MM.1S (cell line): ENCODE measurements at regions not wholly inside any gene's neighbourhood (a gene's known extent, or its start where the extent isn't known, plus 50 kb on each side); places are given as distances from the start of the nearest gene placed in this dataset.
"Not testable (repeated sequence)": the region's sequence is repeated elsewhere in the genome, so short reads cannot be mapped to it uniquely, and the experiment has no call there.

Experiments
- DNase-seq: peaks from one replicate; pipeline ENCODE4 v3.0.0-alpha.2; 2015
- H2AFZ ChIP-seq: fragments of 300-600 bp; sonication (generic); 2 replicates; pipeline ENCODE4 v1.6.0; 2016; ENCODE audit warnings: antibody characterized with exemption, low read length
- H3F3A ChIP-seq: fragments of 300-600 bp; sonication (generic); 2 replicates; pipeline ENCODE4 v1.6.1; 2016; ENCODE audit warnings: mild to moderate bottlenecking, antibody characterized with exemption, low read length, moderate library complexity, mixed read lengths; ENCODE audit not compliant: insufficient read depth
- H3K27ac ChIP-seq: fragments of 300-600 bp; sonication (generic); 2 replicates; pipeline ENCODE4 v1.5.1; 2016; ENCODE audit warnings: mild to moderate bottlenecking, low read length
- H3K27me3 ChIP-seq: fragments of 300-600 bp; sonication (generic); replicated peaks from 2 replicates; pipeline ENCODE4 v1.6.0; 2016; ENCODE audit warnings: low read length; ENCODE audit not compliant: insufficient read depth
- H3K36me3 ChIP-seq: fragments of 300-600 bp; sonication (generic); replicated peaks from 2 replicates; pipeline ENCODE4 v1.6.1; 2016; ENCODE audit warnings: mild to moderate bottlenecking, low read length, mixed read lengths; ENCODE audit not compliant: insufficient read depth
- H3K4me1 ChIP-seq: fragments of 300-600 bp; sonication (generic); 2 replicates; pipeline ENCODE4 v1.6.1; 2016; ENCODE audit warnings: low read length, mixed read lengths
- H3K4me2 ChIP-seq: fragments of 300-600 bp; sonication (generic); 2 replicates; pipeline ENCODE4 v1.6.0; 2016; ENCODE audit warnings: low read depth, low read length
- H3K4me3 ChIP-seq: fragments of 300-600 bp; sonication (generic); 2 replicates; pipeline ENCODE4 v1.5.1; 2016; ENCODE audit warnings: low read length, mixed read lengths
- H3K79me2 ChIP-seq: fragments of 300-600 bp; sonication (generic); 2 replicates; pipeline ENCODE4 v1.6.1; 2016; ENCODE audit warnings: mixed run types, low read length, mixed read lengths
- H3K9ac ChIP-seq: fragments of 300-600 bp; sonication (generic); 2 replicates; pipeline ENCODE4 v1.6.1; 2016; ENCODE audit warnings: low read length, mixed read lengths
- H3K9me2 ChIP-seq: fragments of 300-600 bp; sonication (generic); replicated peaks from 2 replicates; pipeline ENCODE4 v1.6.1; 2016; ENCODE audit warnings: mild to moderate bottlenecking, low read length, mixed read lengths; ENCODE audit not compliant: insufficient read depth
- H3K9me3 ChIP-seq: fragments of 300-600 bp; sonication (generic); replicated peaks from 2 replicates; pipeline ENCODE4 v1.6.1; 2016; ENCODE audit warnings: mild to moderate bottlenecking, low read length, mixed read lengths; ENCODE audit not compliant: insufficient read depth
- H4K20me1 ChIP-seq: fragments of 300-600 bp; sonication (generic); 2 replicates; pipeline ENCODE4 v1.6.1; 2016; ENCODE audit warnings: mild to moderate bottlenecking, low read length, moderate library complexity, mixed read lengths; ENCODE audit not compliant: insufficient read depth
- CTCF ChIP-seq: fragments of 300-600 bp; sonication (generic); IDR thresholded peaks from 2 replicates; pipeline ENCODE4 v1.5.1; 2016; ENCODE audit warnings: antibody characterized with exemption, low read length, mixed read lengths
- EZH2 ChIP-seq: fragments of 300-600 bp; sonication (generic); optimal IDR thresholded peaks from 2 replicates; pipeline ENCODE3; 2017; ENCODE audit warnings: low read depth, mild to moderate bottlenecking, antibody characterized with exemption, low read length, mixed read lengths
- EZH2phosphoT487 ChIP-seq: fragments of 300-600 bp; sonication (generic); IDR thresholded peaks from 2 replicates; pipeline ENCODE4 v1.6.1; 2018; ENCODE audit warnings: antibody characterized with exemption, low read length

DNA sequence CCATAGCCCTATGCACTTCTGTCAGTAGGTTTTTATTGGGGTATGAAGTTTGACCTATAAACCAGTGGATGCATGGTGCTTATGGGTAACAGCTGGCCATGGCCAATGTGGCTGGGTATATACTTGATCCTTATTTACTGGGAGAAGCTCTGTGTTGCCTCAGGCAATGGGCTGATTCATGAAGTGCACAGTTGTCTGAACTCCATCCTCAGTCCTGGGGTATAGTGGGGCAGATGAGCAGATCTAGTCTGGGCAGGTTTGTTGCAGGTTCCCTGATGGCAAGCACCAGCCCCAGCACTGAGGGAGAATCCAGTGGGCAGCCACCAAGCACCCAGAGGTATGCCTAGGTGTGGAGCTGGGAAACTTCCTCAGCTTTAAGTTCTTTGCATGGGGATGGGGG is 274.4 kb downstream of the TDRD3 start:
- Histone ChIP-seq H3K27me3 (no peaks in the 10 kb centered on the region), H3K4me1 (no peaks in the 10 kb centered on the region), H3K4me2 (no peak overlapping the region), H3K79me2 (no peaks in the 10 kb centered on the region), H3K9ac (no peak overlapping the region), H4K20me1 (no peaks in the 10 kb centered on the region), H3K27ac (no peak overlapping the region), H3K9me3 (no peaks in the 10 kb centered on the region), H2AFZ (no peak overlapping the region), H3F3A (no peaks in the 10 kb centered on the region), H3K36me3 (no peaks in the 10 kb centered on the region), H3K9me2 (no peaks in the 10 kb centered on the region), H3K4me3 (no peak overlapping the region)
- no peak for DNase-seq
- TF ChIP-seq EZH2phosphoT487, result no peak
- no peak for TF ChIP-seq EZH2
- no peak for TF ChIP-seq CTCF

DNA sequence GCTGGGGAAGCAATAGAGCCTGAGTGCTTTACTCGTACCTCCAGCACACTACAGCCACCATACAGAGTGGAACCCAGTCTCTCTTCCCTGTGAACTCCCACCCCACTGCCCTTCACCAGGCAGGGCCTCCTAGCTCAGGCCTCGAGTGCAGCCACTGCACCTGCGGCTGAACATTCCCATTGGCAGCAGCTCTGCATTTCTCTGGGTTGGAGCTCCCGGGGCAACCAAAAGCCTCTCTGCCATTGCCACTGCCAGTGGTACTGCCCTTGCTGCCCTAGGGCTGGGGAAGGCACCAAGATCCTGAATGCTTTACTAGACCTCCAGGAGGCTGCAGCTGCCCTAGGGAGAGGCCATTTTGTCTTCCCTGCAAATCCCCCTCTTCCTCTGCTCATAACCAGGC is 266.8 kb downstream of the TDRD3 start:
- H3K27me3 ChIP-seq, result no peaks in the 10 kb centered on the region
- TF ChIP-seq EZH2 (no peak), EZH2phosphoT487 (no peak)
- no peak overlapping the region for H3K4me2 ChIP-seq
- H3F3A ChIP-seq, result no peaks in the 10 kb centered on the region
- no peak for DNase-seq
- H3K9ac ChIP-seq, result no peak overlapping the region
- no peaks in the 10 kb centered on the region for H3K4me1 ChIP-seq
- no peak overlapping the region for H3K27ac ChIP-seq
- H3K79me2 ChIP-seq, result no peaks in the 10 kb centered on the region
- H3K9me3 ChIP-seq, result no peaks in the 10 kb centered on the region
- H3K4me3 ChIP-seq, result no peak overlapping the region
- no peaks in the 10 kb centered on the region for H3K36me3 ChIP-seq
- H2AFZ ChIP-seq, result no peak overlapping the region
- H4K20me1 ChIP-seq, result no peaks in the 10 kb centered on the region
- H3K9me2 ChIP-seq, result no peaks in the 10 kb centered on the region

DNA sequence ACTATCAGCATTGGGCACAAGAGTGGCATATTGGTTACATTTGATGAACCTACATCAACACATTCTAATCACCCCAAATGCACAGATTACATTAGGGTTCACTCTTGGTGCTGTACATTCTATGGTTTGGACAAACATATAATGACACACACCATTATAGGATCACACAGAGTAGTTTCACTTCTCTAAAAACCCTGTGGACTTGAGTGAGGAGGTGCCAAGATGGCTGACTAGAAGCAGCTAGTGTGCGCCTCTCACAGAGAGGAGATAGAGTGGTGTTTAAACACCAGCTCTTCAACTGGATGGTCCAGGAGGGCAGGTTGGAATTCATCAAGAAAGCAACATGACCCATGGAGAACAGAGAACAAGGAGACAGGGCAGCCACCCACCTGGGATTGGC is 265.6 kb downstream of the TDRD3 start:
- Histone ChIP-seq H3K9me2 (no peaks in the 10 kb centered on the region), H2AFZ (no peak overlapping the region), H3F3A (no peaks in the 10 kb centered on the region), H3K27me3 (no peaks in the 10 kb centered on the region), H3K36me3 (no peaks in the 10 kb centered on the region), H3K4me3 (no peak overlapping the region), H3K79me2 (no peaks in the 10 kb centered on the region), H4K20me1 (no peaks in the 10 kb centered on the region), H3K4me1 (no peaks in the 10 kb centered on the region), H3K4me2 (no peak overlapping the region), H3K27ac (no peak overlapping the region), H3K9me3 (no peaks in the 10 kb centered on the region), H3K9ac (no peak overlapping the region)
- TF ChIP-seq CTCF (no peak), EZH2 (no peak), EZH2phosphoT487 (no peak)
- DNase-seq, result no peak

DNA sequence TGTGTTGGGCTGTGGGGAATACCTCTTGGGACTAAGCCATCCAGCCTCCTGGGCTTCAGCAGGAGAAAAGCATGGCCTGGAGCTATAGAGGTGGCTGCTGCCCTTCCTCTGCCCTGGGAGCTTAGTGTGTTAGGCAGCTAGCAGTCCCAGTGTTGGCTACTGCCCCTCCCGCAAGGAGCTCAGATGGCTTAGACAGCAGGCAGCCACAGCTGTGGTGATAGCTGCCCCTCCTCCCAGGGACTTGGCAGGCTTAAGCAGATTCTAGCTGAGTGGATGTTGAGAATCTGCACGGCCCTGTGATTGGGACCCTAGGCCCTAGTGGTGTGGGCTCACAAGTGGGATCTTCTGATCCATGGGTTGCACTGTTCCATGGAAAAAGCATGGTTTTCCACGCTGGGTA is 264.5 kb downstream of the TDRD3 start:
- no peak overlapping the region for H3K9ac ChIP-seq
- no peaks in the 10 kb centered on the region for H3K9me2 ChIP-seq
- no peaks in the 10 kb centered on the region for H3K27me3 ChIP-seq
- no peaks in the 10 kb centered on the region for H3F3A ChIP-seq
- H3K4me3 ChIP-seq, result no peak overlapping the region
- TF ChIP-seq CTCF, result no peak
- TF ChIP-seq EZH2, result no peak
- TF ChIP-seq EZH2phosphoT487, result no peak
- no peak overlapping the region for H3K4me2 ChIP-seq
- H3K27ac ChIP-seq, result no peak overlapping the region
- no peak for DNase-seq
- no peaks in the 10 kb centered on the region for H3K9me3 ChIP-seq
- H4K20me1 ChIP-seq, result no peaks in the 10 kb centered on the region
- H3K79me2 ChIP-seq, result no peaks in the 10 kb centered on the region
- no peaks in the 10 kb centered on the region for H3K4me1 ChIP-seq
- no peaks in the 10 kb centered on the region for H3K36me3 ChIP-seq
- H2AFZ ChIP-seq, result no peak overlapping the region

DNA sequence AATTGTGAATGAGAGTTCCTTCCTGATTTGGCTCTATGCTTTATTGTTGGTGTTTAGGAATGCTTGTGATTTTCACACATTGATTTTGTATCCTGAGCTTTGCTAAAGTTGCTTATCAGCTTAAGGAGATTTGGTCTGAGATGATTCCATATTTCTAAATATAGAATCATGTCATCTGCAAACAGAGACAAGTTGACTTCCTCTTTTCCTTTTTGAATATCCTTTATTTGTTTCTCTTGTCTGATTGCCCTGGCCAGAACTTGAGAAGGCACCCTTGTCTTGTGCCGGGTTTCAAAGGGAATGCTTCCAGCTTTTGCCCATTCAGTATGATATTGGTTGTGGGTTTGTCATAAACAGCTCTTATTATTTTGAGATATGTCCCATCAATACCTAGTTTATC is 260.6 kb downstream of the TDRD3 start:
- not testable (repeated sequence) for H3K9me2 ChIP-seq, H3K36me3 ChIP-seq, H3K4me3 ChIP-seq, H2AFZ ChIP-seq, H3K4me2 ChIP-seq, H3K27me3 ChIP-seq, H4K20me1 ChIP-seq, DNase-seq, H3K79me2 ChIP-seq, H3K27ac ChIP-seq, H3K9ac ChIP-seq, H3K4me1 ChIP-seq, H3F3A ChIP-seq, H3K9me3 ChIP-seq
